IMR-90 (cell line): ENCODE measurements at regions not wholly inside any gene's neighbourhood (a gene's known extent, or its start where the extent isn't known, plus 50 kb on each side); places are given as distances from the start of the nearest gene placed in this dataset.

Experiments used
- ATAC-seq: fragments of 200-7000 bp; cut with Tn5 transposase; 2 replicates; pipeline ENCODE4 v1.9.1; 2020; ENCODE audit warnings: low read depth, mild to moderate bottlenecking, moderate library complexity
- BruUV-seq: library from RNA; stranded (reverse); fragments of 400-500 nt; replicated peaks from 2 replicates; lab custom pipeline; 2021; lab: Mats Ljungman, UMichigan
- CTCF ChIA-PET: fragments of 300-600 bp; formaldehyde crosslinking; extraction: SDS; loops from one replicate; lab custom pipeline; 2021; ENCODE audit warnings: antibody characterized with exemption; lab: Yijun Ruan, JAX
- POLR2A ChIA-PET: fragments of 300-600 bp; sonication (Branson Sonifier 250); formaldehyde crosslinking; loops from one replicate; lab custom pipeline; 2022; ENCODE audit warnings: antibody characterized with exemption; ENCODE audit not compliant: unreplicated experiment; lab: Charles Lee
- DNase-seq: peaks from one replicate; pipeline ENCODE4 v3.0.0; 2013
- H2AFZ ChIP-seq: replicated peaks from 2 replicates; pipeline ENCODE3; 2013; ENCODE audit warnings: low read length, mild to moderate bottlenecking; ENCODE audit not compliant: poor library complexity
- H2AK5ac ChIP-seq: 2 replicates; pipeline ENCODE4 v1.6.1; 2013; ENCODE audit warnings: low read depth, low read length, inconsistent platforms
- H2AK9ac ChIP-seq: replicated peaks from 2 replicates; pipeline ENCODE3; 2013; ENCODE audit warnings: mild to moderate bottlenecking, low read depth, low read length, moderate library complexity; ENCODE audit not compliant: poor library complexity
- H2BK120ac ChIP-seq: 2 replicates; pipeline ENCODE4 v1.6.1; 2013; ENCODE audit warnings: low read depth, low read length, inconsistent platforms
- H2BK15ac ChIP-seq: 3 replicates; pipeline ENCODE4 v1.6.1; 2013; ENCODE audit warnings: low read depth, low read length, inconsistent platforms
- H2BK20ac ChIP-seq: 2 replicates; pipeline ENCODE4 v1.6.1; 2013; ENCODE audit warnings: low read depth, mild to moderate bottlenecking, inconsistent platforms, low read length, moderate library complexity
- H2BK5ac ChIP-seq: 2 replicates; pipeline ENCODE4 v1.6.1; 2013; ENCODE audit warnings: mild to moderate bottlenecking, low read depth, low read length, inconsistent platforms; ENCODE audit not compliant: poor library complexity, severe bottlenecking
- H3K14ac ChIP-seq: replicated peaks from 2 replicates; pipeline ENCODE4 v1.6.1; 2013; ENCODE audit warnings: low read depth, low read length, inconsistent platforms
- H3K18ac ChIP-seq: 2 replicates; pipeline ENCODE4 v1.6.1; 2013; ENCODE audit warnings: low read depth, low read length, control low read depth
- H3K23ac ChIP-seq: 2 replicates; pipeline ENCODE4 v1.6.1; 2013; ENCODE audit warnings: low read depth, low read length, inconsistent platforms
- H3K27ac ChIP-seq: 2 replicates; pipeline ENCODE4 v1.5.1; 2013; ENCODE audit warnings: mild to moderate bottlenecking, control low read depth, low read length; ENCODE audit not compliant: insufficient read depth
- H3K27me3 ChIP-seq: 2 replicates; pipeline ENCODE4 v1.6.1; 2013; ENCODE audit warnings: low read length; ENCODE audit not compliant: control insufficient read depth, insufficient read depth
- H3K36me3 ChIP-seq: 2 replicates; pipeline ENCODE4 v1.6.1; 2013; ENCODE audit warnings: low read length, mixed read lengths; ENCODE audit not compliant: control insufficient read depth, insufficient read depth
- H3K4ac ChIP-seq: 2 replicates; pipeline ENCODE4 v1.6.1; 2013; ENCODE audit warnings: low read depth, low read length, inconsistent platforms
- H3K4me1 ChIP-seq: 2 replicates; pipeline ENCODE4 v1.6.1; 2013; ENCODE audit warnings: low read length, mixed read lengths; ENCODE audit not compliant: control insufficient read depth, insufficient read depth
- H3K4me2 ChIP-seq: 2 replicates; pipeline ENCODE4 v1.6.1; 2013; ENCODE audit warnings: low read depth, mild to moderate bottlenecking, control low read depth, low read length, moderate library complexity
- H3K4me3 ChIP-seq: 2 replicates; pipeline ENCODE4 v1.5.1; 2013; ENCODE audit warnings: low read depth, mild to moderate bottlenecking, control low read depth, low read length, moderate library complexity; ENCODE audit not compliant: insufficient read depth
- H3K56ac ChIP-seq: 2 replicates; pipeline ENCODE4 v1.6.1; 2013; ENCODE audit warnings: low read length, inconsistent platforms; ENCODE audit not compliant: insufficient read depth; ENCODE audit errors: extremely low read depth
- H3K79me1 ChIP-seq, 2 experiments: 2 replicates each; pipeline ENCODE4 v1.6.1; 2013; ENCODE audit warnings: low read length in 2 of 2, inconsistent platforms in 1 of 2, low read depth in 1 of 2
- H3K9ac ChIP-seq: 2 replicates; pipeline ENCODE4 v1.6.1; 2013; ENCODE audit warnings: low read depth, low read length, control low read depth
- H3K9me1 ChIP-seq: 2 replicates; pipeline ENCODE4 v1.6.1; 2013; ENCODE audit warnings: low read length, inconsistent platforms; ENCODE audit not compliant: insufficient read depth
- H3K9me3 ChIP-seq: 2 replicates; pipeline ENCODE4 v1.6.1; 2013; ENCODE audit warnings: low read length; ENCODE audit not compliant: control insufficient read depth, insufficient read depth
- H4K20me1 ChIP-seq: 2 replicates; pipeline ENCODE4 v1.6.1; 2013; ENCODE audit warnings: low read length, inconsistent platforms; ENCODE audit not compliant: insufficient read depth
- H4K5ac ChIP-seq: 2 replicates; pipeline ENCODE4 v1.6.1; 2013; ENCODE audit warnings: mild to moderate bottlenecking, low read depth, low read length, control low read depth
- H4K8ac ChIP-seq, 2 experiments: 2 replicates each; pipeline ENCODE4 v1.6.1; 2013; ENCODE audit warnings: low read depth in 2 of 2, low read length in 2 of 2, control low read depth in 1 of 2, inconsistent platforms in 1 of 2
- H4K91ac ChIP-seq: 2 replicates; pipeline ENCODE4 v1.6.1; 2013; ENCODE audit warnings: low read depth, low read length, inconsistent platforms; ENCODE audit not compliant: insufficient read depth
- BHLHE40 ChIP-seq: fragments of 150-350 bp; IDR thresholded peaks from 2 replicates; pipeline ENCODE4 v1.6.1; 2016; ENCODE audit warnings: mild to moderate bottlenecking, low read depth, low read length
- CEBPB ChIP-seq: IDR thresholded peaks from 2 replicates; pipeline ENCODE4 v1.6.1; 2012; ENCODE audit warnings: low read depth, low read length, improper control_type of control experiment
- FOS ChIP-seq: fragments of 150-350 bp; IDR thresholded peaks from 2 replicates; pipeline ENCODE4 v1.6.1; 2016; ENCODE audit warnings: low read depth, low read length
- MAZ ChIP-seq: IDR thresholded peaks from 2 replicates; pipeline ENCODE4 v1.6.1; 2012; ENCODE audit warnings: low read depth, mild to moderate bottlenecking, low read length, improper control_type of control experiment, moderate library complexity, borderline replicate concordance
- NFE2L2 ChIP-seq: fragments of 150-350 bp; IDR thresholded peaks from 2 replicates; pipeline ENCODE4 v1.6.1; 2016; ENCODE audit warnings: low read depth, mild to moderate bottlenecking, low read length
- RCOR1 ChIP-seq: IDR thresholded peaks from 2 replicates; pipeline ENCODE4 v1.6.1; 2012; ENCODE audit warnings: mild to moderate bottlenecking, low read length, improper control_type of control experiment; ENCODE audit not compliant: insufficient replicate concordance
- RFX5 ChIP-seq: IDR thresholded peaks from 2 replicates; pipeline ENCODE4 v1.8.0; 2012; ENCODE audit warnings: low read depth, mild to moderate bottlenecking, low read length, moderate library complexity
- USF2 ChIP-seq: fragments of 150-350 bp; IDR thresholded peaks from 2 replicates; pipeline ENCODE4 v1.6.1; 2017; ENCODE audit warnings: mild to moderate bottlenecking, antibody characterized with exemption, low read length, low read depth
- WGBS, 2 experiments: methylation state at CpG; one replicate each; pipeline versions ENCODE4 v1.1.5 to v1.1.7; 2013; ENCODE audit warnings: missing lambda C conversion rate in 2 of 2; ENCODE audit not compliant: insufficient read length in 1 of 2; ENCODE audit errors: extremely low coverage in 2 of 2; 5-methylcytosine and 5-hydroxymethylcytosine counted together
- dilution Hi-C: fragments of 300-500 bp; cut with HindIII; formaldehyde crosslinking; loops from one replicate; pipeline ENCODE4 v1.14.3; 2018; ENCODE audit warnings: low sequenced_read_pairs; ENCODE audit not compliant: unreplicated experiment
- in situ Hi-C: fragments of 300-500 bp; cut with MboI; formaldehyde crosslinking; loops from 3 replicates; pipeline ENCODE4 v1.14.3; 2019; ENCODE audit warnings: low sequenced_read_pairs, inconsistent platforms, mixed read lengths
- intact Hi-C: fragments of 100-400 bp; cut with micrococcal nuclease; formaldehyde crosslinking; loops from 2 replicates; pipeline ENCODE4 v1.10.0; 2022

- no peak overlapping the region for H2AK9ac ChIP-seq
- peak overlapping the region; percentile 8; the same call in 1 of the 2 replicates for H3K4me2 ChIP-seq
These were observed 242.9 kb downstream of the CSNK1G3 start for GRCh38 chr5:123754908-123755307.

More at GRCh38 chr5:123754908-123755307, 242.9 kb downstream of the CSNK1G3 start:
- peaks cover 9% of the 10 kb centered on the region; the same call in 1 of the 2 replicates for H3K4me1 ChIP-seq
- H3K79me1 ChIP-seq: no peaks in the 10 kb centered on the region
- ATAC-seq: peak; percentile 39
- ChIA-PET POLR2A (no interaction called here), CTCF (interaction anchor here (0.6 to 0.7 kb wide), 2 partner anchors 758 to 851 kb away, joined by 3 read pairs; no protein-coding TSS in a partner anchor)
- H3K27me3 ChIP-seq: no peaks in the 10 kb centered on the region
- peak overlapping the region; percentile 11 to 56; a peak in 3 of 4 replicates for H4K8ac ChIP-seq
- in situ Hi-C loops: no loop called here
- H2BK5ac ChIP-seq: peak overlapping the region; percentile 54
- BruUV-seq: no TSS peak
- no peak overlapping the region for H3K4me3 ChIP-seq
- H3K9ac ChIP-seq: no peak overlapping the region
- H2BK120ac ChIP-seq: peak overlapping the region; percentile 43
- peak overlapping the region; percentile 32 for H3K4ac ChIP-seq
- H2AK5ac ChIP-seq: no peak overlapping the region
- WGBS, 2 experiments: no CpG with 5 or more reads among the region's 3 CpGs
- no peak overlapping the region for H3K27ac ChIP-seq
- H4K91ac ChIP-seq: peak overlapping the region; percentile 71
- peak overlapping the region; percentile 8; the same call in 1 of the 2 replicates for H3K56ac ChIP-seq
- H3K23ac ChIP-seq: peak overlapping the region; percentile 60; the same call in 1 of the 2 replicates
- H2BK15ac ChIP-seq: peak overlapping the region; percentile 19; the same call in 1 of the 3 replicates
- TF ChIP-seq FOS (no peak), CEBPB (no peak), RFX5 (no peak), RCOR1 (no peak), MAZ (no peak), NFE2L2 (no peak), BHLHE40 (no peak), USF2 (no peak)
- H4K5ac ChIP-seq: peak overlapping the region; percentile 7; the same call in 1 of the 2 replicates
- H3K18ac ChIP-seq: peak overlapping the region; percentile 13; the same call in 1 of the 2 replicates
- 0 out of 2 replicates have a peak, but pooled peaks cover 4% of the 10 kb centered on the region for H3K9me1 ChIP-seq
- peak overlapping the region; percentile 0 for H2AFZ ChIP-seq
- no peaks in the 10 kb centered on the region for H4K20me1 ChIP-seq
- dilution Hi-C loops: no loop called here
- H2BK20ac ChIP-seq: peak overlapping the region; percentile 79
- H3K9me3 ChIP-seq: no peaks in the 10 kb centered on the region
- DNase-seq: peak; percentile 34
- intact Hi-C loops: no loop called here
- H3K36me3 ChIP-seq: no peaks in the 10 kb centered on the region
- H3K14ac ChIP-seq: peak overlapping the region; percentile 64
